ENCODE measurements at regions not wholly inside any gene's neighbourhood (a gene's known extent, or its start where the extent isn't known, plus 50 kb on each side); places are given as distances from the start of the nearest gene placed in this dataset.
A peak's percentile ranks its signal among the peaks of the same experiment; 100 is the strongest.

- FAIRE-seq: no peak
- CTCF ChIA-PET: interaction anchor here (0.6 kb wide), 1 partner anchor 169 kb away, joined by 3 read pairs; no protein-coding TSS in a partner anchor
- H3K36me3 ChIP-seq (ENCODE audit: control insufficient read depth in 2 of 2, extremely low read depth in 1 of 2, insufficient read depth in 2 of 2, low read length in 2 of 2): no peaks in the 10 kb centered on the region
- H3K4me3 ChIP-seq (replicated peaks in 1 of 3; ENCODE audit: insufficient read depth in 1 of 3, low read depth in 1 of 3, low read length in 3 of 3): no peak overlapping the region
- no peaks in the 10 kb centered on the region for H3K9me1 ChIP-seq (replicated peaks; ENCODE audit: control insufficient read depth, extremely low read depth, insufficient read depth, low read length)
- POLR2A ChIA-PET: no interaction called here
- H3K9ac ChIP-seq (replicated peaks; ENCODE audit: extremely low read depth, insufficient read depth, low read length): no peak overlapping the region
- no peaks in the 10 kb centered on the region for H4K20me1 ChIP-seq (replicated peaks; ENCODE audit: control insufficient read depth, extremely low read depth, insufficient read depth, low read length)
- peaks cover 0 to 5% of the 10 kb centered on the region in 2 experiments for H3K27me3 ChIP-seq (ENCODE audit: control insufficient read depth in 2 of 2, insufficient read depth in 2 of 2, low read length in 2 of 2)
- H3K27ac ChIP-seq (ENCODE audit: insufficient read depth, low read depth, low read length): no peak overlapping the region
- intact Hi-C loops (cut with micrococcal nuclease) (no loop called here), dilution Hi-C loops (cut with MboI; ENCODE audit: extremely low pct_ligation_motif_present, low sequenced_read_pairs) (no loop called here)
- no TSS peak for BruUV-seq (replicated peaks)
- no peaks in the 10 kb centered on the region for H3K79me2 ChIP-seq (ENCODE audit: control insufficient read depth, insufficient read depth, low read length)
- H3K4me1 ChIP-seq (ENCODE audit: control insufficient read depth, extremely low read depth, insufficient read depth, low read length): no peaks in the 10 kb centered on the region
- no peak for DNase-seq (ENCODE audit: low read depth, low spot score)
- H2AFZ ChIP-seq (ENCODE audit: low read depth, low read length): no peak overlapping the region
- TF ChIP-seq FOS (IDR thresholded peaks at IDR 0.05; ENCODE audit: borderline replicate concordance, insufficient read depth, low read length) (peak; percentile 25), EZH2 (IDR thresholded peaks at IDR 0.05; ENCODE audit: borderline replicate concordance, low read depth, low read length, severe bottlenecking) (no peak)
- H3K9me3 ChIP-seq (replicated peaks; ENCODE audit: control insufficient read depth, insufficient read depth, low read length): no peaks in the 10 kb centered on the region
- H3K4me2 ChIP-seq (ENCODE audit: insufficient read depth, low read length): no peak overlapping the region
Observed at GRCh38 chr7:88377434-88377833, 70.7 kb upstream of the STEAP4 start.

DNA sequence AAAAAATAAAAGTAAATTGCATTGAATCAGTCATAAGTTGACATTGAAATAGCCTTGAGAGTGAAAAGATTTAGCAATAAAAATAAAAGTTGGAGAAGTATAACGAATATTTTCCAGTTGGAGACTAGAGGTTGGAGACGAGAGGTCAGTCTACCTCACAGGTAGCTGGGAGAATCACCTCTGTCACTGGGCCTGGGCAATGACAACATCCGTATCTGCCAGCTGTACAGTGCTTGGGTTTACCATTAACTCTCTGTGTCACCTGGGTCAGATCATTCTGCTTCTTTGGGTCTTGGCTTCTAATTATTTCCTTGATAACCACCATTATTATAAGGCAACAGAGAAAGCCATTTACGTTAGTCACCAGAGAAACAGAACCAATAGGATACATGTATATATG lies 62.0 kb upstream of the STEAP4 start:
- no TSS peak for BruUV-seq (replicated peaks)
- Histone ChIP-seq H3K4me1 (ENCODE audit: control insufficient read depth, extremely low read depth, insufficient read depth, low read length) (no peaks in the 10 kb centered on the region), H3K9me3 (replicated peaks; ENCODE audit: control insufficient read depth, insufficient read depth, low read length) (no peaks in the 10 kb centered on the region), H4K20me1 (replicated peaks; ENCODE audit: control insufficient read depth, extremely low read depth, insufficient read depth, low read length) (no peaks in the 10 kb centered on the region), H2AFZ (ENCODE audit: low read depth, low read length) (no peak overlapping the region), H3K27ac (ENCODE audit: insufficient read depth, low read depth, low read length) (no peak overlapping the region), H3K79me2 (ENCODE audit: control insufficient read depth, insufficient read depth, low read length) (no peaks in the 10 kb centered on the region), H3K4me3 (replicated peaks in 1 of 3; ENCODE audit: insufficient read depth in 1 of 3, low read depth in 1 of 3, low read length in 3 of 3) (no peak overlapping the region), H3K27me3 (ENCODE audit: control insufficient read depth in 2 of 2, insufficient read depth in 2 of 2, low read length in 2 of 2) (no peaks in the 10 kb centered on the region), H3K9ac (replicated peaks; ENCODE audit: extremely low read depth, insufficient read depth, low read length) (no peak overlapping the region), H3K9me1 (replicated peaks; ENCODE audit: control insufficient read depth, extremely low read depth, insufficient read depth, low read length) (no peaks in the 10 kb centered on the region), H3K4me2 (ENCODE audit: insufficient read depth, low read length) (no peak overlapping the region), H3K36me3 (ENCODE audit: control insufficient read depth in 2 of 2, extremely low read depth in 1 of 2, insufficient read depth in 2 of 2, low read length in 2 of 2) (no peaks in the 10 kb centered on the region)
- TF ChIP-seq EZH2 (IDR thresholded peaks at IDR 0.05; ENCODE audit: borderline replicate concordance, low read depth, low read length, severe bottlenecking) (no peak), JUN (IDR thresholded peaks at IDR 0.05; ENCODE audit: borderline replicate concordance, insufficient read depth, insufficient read length, low read depth) (no peak), MYC (IDR thresholded peaks at IDR 0.05; ENCODE audit: low read depth, low read length) (no peak), MAX (IDR thresholded peaks at IDR 0.05; ENCODE audit: insufficient read depth, insufficient read length) (no peak), POLR2AphosphoS5 (IDR thresholded peaks at IDR 0.05; ENCODE audit: insufficient read depth, low read depth, low read length) (no peak), FOS (IDR thresholded peaks at IDR 0.05; ENCODE audit: borderline replicate concordance, insufficient read depth, low read length) (no peak), GATA2 (IDR thresholded peaks at IDR 0.05; ENCODE audit: insufficient read depth, insufficient read length, low read depth, low read length) (no peak), POLR2A (IDR thresholded peaks at IDR 0.05; ENCODE audit: low read depth, low read length) (no peak)
- TF ChIP-seq, protein P1, sequence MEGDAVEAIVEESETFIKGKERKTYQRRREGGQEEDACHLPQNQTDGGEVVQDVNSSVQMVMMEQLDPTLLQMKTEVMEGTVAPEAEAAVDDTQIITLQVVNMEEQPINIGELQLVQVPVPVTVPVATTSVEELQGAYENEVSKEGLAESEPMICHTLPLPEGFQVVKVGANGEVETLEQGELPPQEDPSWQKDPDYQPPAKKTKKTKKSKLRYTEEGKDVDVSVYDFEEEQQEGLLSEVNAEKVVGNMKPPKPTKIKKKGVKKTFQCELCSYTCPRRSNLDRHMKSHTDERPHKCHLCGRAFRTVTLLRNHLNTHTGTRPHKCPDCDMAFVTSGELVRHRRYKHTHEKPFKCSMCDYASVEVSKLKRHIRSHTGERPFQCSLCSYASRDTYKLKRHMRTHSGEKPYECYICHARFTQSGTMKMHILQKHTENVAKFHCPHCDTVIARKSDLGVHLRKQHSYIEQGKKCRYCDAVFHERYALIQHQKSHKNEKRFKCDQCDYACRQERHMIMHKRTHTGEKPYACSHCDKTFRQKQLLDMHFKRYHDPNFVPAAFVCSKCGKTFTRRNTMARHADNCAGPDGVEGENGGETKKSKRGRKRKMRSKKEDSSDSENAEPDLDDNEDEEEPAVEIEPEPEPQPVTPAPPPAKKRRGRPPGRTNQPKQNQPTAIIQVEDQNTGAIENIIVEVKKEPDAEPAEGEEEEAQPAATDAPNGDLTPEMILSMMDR (IDR thresholded peaks at IDR 0.05; ENCODE audit: extremely low read depth in 1 of 2, insufficient read depth in 1 of 2, low read depth in 1 of 2, low read length in 2 of 2): no peak
- no peak for FAIRE-seq
- ChIA-PET CTCF (no interaction called here), POLR2A (no interaction called here)
- intact Hi-C loops (cut with micrococcal nuclease) (no loop called here), dilution Hi-C loops (cut with MboI; ENCODE audit: extremely low pct_ligation_motif_present, low sequenced_read_pairs) (no loop called here)
- no peak for DNase-seq (ENCODE audit: low read depth, low spot score)
